B cell (primary cell): ENCODE measurements at regions not wholly inside any gene's neighbourhood (a gene's known extent, or its start where the extent isn't known, plus 50 kb on each side); places are given as distances from the start of the nearest gene placed in this dataset.

Experiments
- CTCF ChIP-seq: fragments of 200-600 bp; IDR thresholded peaks from one replicate; pipeline ENCODE4 v1.8.0; 2022; ENCODE audit warnings: antibody characterized with exemption, mild to moderate bottlenecking
- EZH2 ChIP-seq: IDR thresholded peaks from 2 replicates; pipeline ENCODE4 v1.6.1; 2012; ENCODE audit warnings: borderline replicate concordance, low read depth, mild to moderate bottlenecking, moderate library complexity, low read length; ENCODE audit not compliant: insufficient read depth, poor library complexity, severe bottlenecking

GRCh38 chr16:5319799-5320198 lies 222.2 kb upstream of the EEF2KMT start:
- TF ChIP-seq CTCF, result no peak
- no peak for TF ChIP-seq EZH2
